ENCODE measurements at regions not wholly inside any gene's neighbourhood (a gene's known extent, or its start where the extent isn't known, plus 50 kb on each side); places are given as distances from the start of the nearest gene placed in this dataset.
A peak's percentile ranks its signal among the peaks of the same experiment; 100 is the strongest.

- Histone ChIP-seq H3K4me3 (ENCODE audit: extremely low read depth in 1 of 4, insufficient read depth in 2 of 4, low read depth in 3 of 4, low read length in 4 of 4) (no peak overlapping the region), H2BK15ac (ENCODE audit: low read length) (no peak overlapping the region), H3K36me3 (ENCODE audit: control insufficient read depth in 2 of 4, insufficient read depth in 4 of 4, low read length in 3 of 4) (no peaks in the 10 kb centered on the region), H3K23ac (ENCODE audit: insufficient read length) (no peak overlapping the region), H4K5ac (ENCODE audit: insufficient read length, low read depth, low read length) (no peak overlapping the region), H2BK5ac (ENCODE audit: low read depth, low read length) (peak overlapping the region; percentile 15; the same call in 1 of the 2 replicates), H2BK12ac (ENCODE audit: low read depth, low read length) (peak overlapping the region; percentile 62; the same call in 1 of the 2 replicates), H3K56ac (replicated peaks; ENCODE audit: insufficient read length, low read depth, low read length) (no peak overlapping the region), H2BK120ac (replicated peaks; ENCODE audit: low read depth, low read length) (peak overlapping the region; percentile 29), H4K8ac (ENCODE audit: extremely low read depth, insufficient read depth, low read length) (no peak overlapping the region; the same call in 1 of the 2 replicates), H2AFZ (ENCODE audit: low read length) (no peak overlapping the region), H3K79me1 (ENCODE audit: low read depth, low read length) (no peaks in the 10 kb centered on the region), H3K27me3 (replicated peaks in 1 of 4; ENCODE audit: control insufficient read depth in 3 of 4, extremely low read depth in 1 of 4, insufficient read depth in 3 of 4, low read length in 3 of 4) (no peaks in the 10 kb centered on the region), H3K9ac (replicated peaks in 1 of 4; ENCODE audit: extremely low read depth in 1 of 4, low read depth in 3 of 4, low read length in 3 of 4) (no peak overlapping the region), H3K79me2 (ENCODE audit: control insufficient read depth in 1 of 2, insufficient read depth in 2 of 2, low read length in 2 of 2) (no peaks in the 10 kb centered on the region), H3K23me2 (ENCODE audit: low read depth, low read length) (no peaks in the 10 kb centered on the region; the same call in 1 of the 2 replicates), H2BK20ac (ENCODE audit: low read length) (peak overlapping the region; percentile 90; the same call in 1 of the 2 replicates), H4K20me1 (replicated peaks in 1 of 2; ENCODE audit: control insufficient read depth in 1 of 2, insufficient read depth in 2 of 2, low read length in 2 of 2) (no peaks in the 10 kb centered on the region), H2AK5ac (ENCODE audit: low read depth, low read length) (peak overlapping the region; percentile 78; the same call in 1 of the 2 replicates), H3K14ac (ENCODE audit: insufficient read length) (no peak overlapping the region), H3K18ac (ENCODE audit: extremely low read depth, low read length) (peak overlapping the region; percentile 38), H4K91ac (replicated peaks; ENCODE audit: insufficient read length, low read length) (no peak overlapping the region), H3K4me1 (replicated peaks in 1 of 4; ENCODE audit: control insufficient read depth in 3 of 4, insufficient read depth in 4 of 4, low read length in 3 of 4) (peaks cover 10 to 21% (median 15%) of the 10 kb centered on the region in 4 experiments), H3K4me2 (ENCODE audit: insufficient read depth in 1 of 2, low read depth in 2 of 2, low read length in 2 of 2) (no peak overlapping the region), H3K9me3 (ENCODE audit: insufficient read depth in 2 of 2, low read depth in 1 of 2, low read length in 1 of 2) (no peaks in the 10 kb centered on the region; a peak in 1 of 4 replicates), H3K27ac (ENCODE audit: low read depth, low read length) (no peak overlapping the region), H3K4ac (replicated peaks; ENCODE audit: insufficient read length, low read depth, low read length) (no peak overlapping the region)
- POLR2A ChIA-PET (ENCODE audit: partially characterized antibody): interaction anchor here (0.7 to 1.2 kb wide), 2 partner anchors 12 to 108 kb away, joined by 4 read pairs; no protein-coding TSS in a partner anchor
- FAIRE-seq: no peak
- CTCF ChIA-PET (ENCODE audit: partially characterized antibody): interaction anchor here (1.0 to 1.3 kb wide), 2 partner anchors 127 to 132 kb away, joined by 4 to 6 read pairs; no protein-coding TSS in a partner anchor
- 92% methylated on average over 14 of the region's 14 CpGs; no CpG with 5 or more reads in 1 of the 2 experiments for WGBS, 2 experiments (ENCODE audit: extremely low coverage in 1 of 2, insufficient coverage in 1 of 2, insufficient read length in 1 of 2, insufficient replicate concordance in 2 of 2, low coverage in 1 of 2, low lambda C conversion rate in 2 of 2, missing lambda C conversion rate in 1 of 2)
- no peak for DNase-seq (ENCODE audit: low read depth in 1 of 2, low spot score in 2 of 2)
- TF ChIP-seq GABPA (IDR thresholded peaks at IDR 0.05; ENCODE audit: borderline replicate concordance, insufficient read depth, low read length) (no peak), E2F6 (IDR thresholded peaks at IDR 0.05) (no peak), EGR1 (IDR thresholded peaks at IDR 0.05; ENCODE audit: borderline replicate concordance, low read depth, low read length) (no peak)
Measured at GRCh38 chr6:158920311-158920905, 79.6 kb downstream of the RSPH3 start.

Measured in H1 (cell line).